Spleen (tissue), 11 donors: ENCODE measurements at regions not wholly inside any gene's neighbourhood (a gene's known extent, or its start where the extent isn't known, plus 50 kb on each side); places are given as distances from the start of the nearest gene placed in this dataset.

Experiments used
- DNase-seq: peaks from one replicate; pipeline ENCODE4 v3.0.0-alpha.2; 2020
- H3K27ac ChIP-seq, 8 donors: fragments of 200-600 bp; sonication (generic) in 7 of 8; 1 replicate in 4 of 8; 2 replicates in 4 of 8; pipeline versions ENCODE4 v1.5.0 to v1.8.0; 2016 to 2021; ENCODE audit warnings: inconsistent platforms in 4 of 8, mild to moderate bottlenecking in 4 of 8, moderate library complexity in 1 of 8
- H3K27me3 ChIP-seq, 7 donors: fragments of 200-600 bp; sonication (generic) in 6 of 7; replicated peaks in 1 of 7; 1 replicate in 4 of 7; 2 replicates in 3 of 7; pipeline versions ENCODE4 v1.5.0 to v1.8.0; 2016 to 2021; ENCODE audit warnings: inconsistent platforms in 3 of 7, mild to moderate bottlenecking in 1 of 7
- H3K36me3 ChIP-seq, 6 donors: fragments of 200-600 bp; sonication (generic) in 5 of 6; 1 replicate in 4 of 6; 2 replicates in 2 of 6; pipeline versions ENCODE4 v1.5.0 to v1.8.0; 2016 to 2021; ENCODE audit warnings: inconsistent platforms in 2 of 6
- H3K4me1 ChIP-seq, 6 donors: fragments of 200-600 bp; sonication (generic) in 5 of 6; 1 replicate in 3 of 6; 2 replicates in 3 of 6; pipeline versions ENCODE4 v1.5.0 to v1.8.0; 2016 to 2021; ENCODE audit warnings: inconsistent platforms in 3 of 6
- H3K4me3 ChIP-seq, 8 donors: fragments of 200-600 bp; sonication (generic) in 7 of 8; 1 replicate in 4 of 8; 2 replicates in 4 of 8; pipeline versions ENCODE4 v1.5.0 to v1.8.0; 2016 to 2021; ENCODE audit warnings: inconsistent platforms in 4 of 8, mild to moderate bottlenecking in 4 of 8, moderate library complexity in 2 of 8
- H3K9me3 ChIP-seq, 8 donors: fragments of 200-600 bp; sonication (generic) in 7 of 8; 1 replicate in 4 of 8; 2 replicates in 4 of 8; pipeline versions ENCODE4 v1.5.0 to v1.8.0; 2016 to 2021; ENCODE audit warnings: inconsistent platforms in 4 of 8
- CTCF ChIP-seq, 11 experiments: fragments of 200-600 bp in 7 of 11; fragments of 450-650 bp in 4 of 11; sonication (generic) in 4 of 11; IDR thresholded peaks in 8 of 11; conservative IDR thresholded peaks in 3 of 11; 1 replicate in 7 of 11; 2 replicates in 4 of 11; pipeline versions ENCODE4 v1.4.0 to v1.8.0; 2016 to 2021; ENCODE audit warnings: antibody characterized with exemption in 11 of 11, inconsistent platforms in 4 of 11, mild to moderate bottlenecking in 1 of 11
- POLR2A ChIP-seq, 3 donors: fragments of 450-650 bp; IDR thresholded peaks; one replicate each; pipeline ENCODE4 v1.5.1; 2017; ENCODE audit warnings: antibody characterized with exemption in 3 of 3, mild to moderate bottlenecking in 1 of 3
- POLR2AphosphoS5 ChIP-seq, 3 donors: sonication (generic); formaldehyde crosslinking; IDR thresholded peaks; one replicate each; pipeline ENCODE4 v1.5.1; 2017; ENCODE audit warnings: antibody characterized with exemption in 3 of 3
- WGBS, 5 donors: extraction: QIAGEN DNeasy Blood & Tissue Kit in 3 of 5; methylation state at CpG; one replicate each; pipeline versions ENCODE4 v1.1.5 to v1.1.7; 2013 to 2018; 5-methylcytosine and 5-hydroxymethylcytosine counted together
- intact Hi-C: fragments of 100-400 bp; cut with DNase I; formaldehyde crosslinking; loops from one replicate; pipeline ENCODE4 v1.15.0; 2023; ENCODE audit warnings: low total_unique reads
- donor health status: healthy with polysubstance abuse.
- donor health status: DM: no; HTN: no; CAD: no; lungs with moderate emphysema.
- donor health status: DM: no; HTN: no; CAD: no.
- donor health status: Bipolar disorder and iron deficiency.
- donor health status: healthy.
- donor health status: DM: no; HTN: no; CAD: no.
- donor health status: DM: yes; HTN: yes; CAD: no.

GRCh38 chr1:209430821-209431259 lies 152.7 kb upstream of the CAMK1G start:
- Histone ChIP-seq H3K4me1 (no peaks in the 10 kb centered on the region), H3K27ac (no peak overlapping the region), H3K27me3 (peaks cover 0 to 12% (median 0%) of the 10 kb centered on the region in 7 donors), H3K9me3 (no peaks in the 10 kb centered on the region), H3K4me3 (no peak overlapping the region), H3K36me3 (no peaks in the 10 kb centered on the region)
- WGBS, 5 donors, result 81 to 94% (median 89%) methylated on average over 5 of the region's 5 CpGs
- DNase-seq, result no peak
- intact Hi-C loops, result no loop called here
- TF ChIP-seq POLR2A (IDR thresholded peaks at IDR 0.05) (no peak), POLR2AphosphoS5 (IDR thresholded peaks at IDR 0.05) (no peak), CTCF (IDR thresholded peaks at IDR 0.05 in 8 of 11, conservative IDR thresholded peaks at IDR 0.05 in 3 of 11) (no peak)

- no peaks in the 10 kb centered on the region for H3K4me1 ChIP-seq
- H3K36me3 ChIP-seq, result no peaks in the 10 kb centered on the region
- H3K9me3 ChIP-seq, result no peaks in the 10 kb centered on the region
- intact Hi-C loops, result no loop called here
- H3K27me3 ChIP-seq, result peaks cover 0 to 7% (median 0%) of the 10 kb centered on the region in 7 donors
- H3K4me3 ChIP-seq, result no peak overlapping the region
- no peak for DNase-seq
- 78 to 90% (median 79%) methylated on average over 3 of the region's 3 CpGs for WGBS, 5 donors
- no peak overlapping the region for H3K27ac ChIP-seq
- TF ChIP-seq POLR2A (IDR thresholded peaks at IDR 0.05) (no peak), POLR2AphosphoS5 (IDR thresholded peaks at IDR 0.05) (no peak), CTCF (IDR thresholded peaks at IDR 0.05 in 8 of 11, conservative IDR thresholded peaks at IDR 0.05 in 3 of 11) (no peak)
Observed at GRCh38 chr1:209431402-209431801, 152.1 kb upstream of the CAMK1G start.

- H3K4me1 ChIP-seq, result no peaks in the 10 kb centered on the region
- 85 to 93% (median 88%) methylated on average over 12 of the region's 12 CpGs for WGBS, 5 donors
- no peak for TF ChIP-seq CTCF (IDR thresholded peaks at IDR 0.05 in 8 of 11, conservative IDR thresholded peaks at IDR 0.05 in 3 of 11)
- no peak for TF ChIP-seq POLR2AphosphoS5 (IDR thresholded peaks at IDR 0.05)
- TF ChIP-seq POLR2A (IDR thresholded peaks at IDR 0.05), result no peak
- H3K36me3 ChIP-seq, result no peaks in the 10 kb centered on the region
- no peaks in the 10 kb centered on the region for H3K9me3 ChIP-seq
- intact Hi-C loops, result no loop called here
- no peak overlapping the region for H3K27ac ChIP-seq
- DNase-seq, result no peak
- no peak overlapping the region for H3K4me3 ChIP-seq
- peaks cover 0 to 7% (median 0%) of the 10 kb centered on the region in 7 donors for H3K27me3 ChIP-seq
Observed at GRCh38 chr1:209431813-209432442, 151.6 kb upstream of the CAMK1G start.

DNA sequence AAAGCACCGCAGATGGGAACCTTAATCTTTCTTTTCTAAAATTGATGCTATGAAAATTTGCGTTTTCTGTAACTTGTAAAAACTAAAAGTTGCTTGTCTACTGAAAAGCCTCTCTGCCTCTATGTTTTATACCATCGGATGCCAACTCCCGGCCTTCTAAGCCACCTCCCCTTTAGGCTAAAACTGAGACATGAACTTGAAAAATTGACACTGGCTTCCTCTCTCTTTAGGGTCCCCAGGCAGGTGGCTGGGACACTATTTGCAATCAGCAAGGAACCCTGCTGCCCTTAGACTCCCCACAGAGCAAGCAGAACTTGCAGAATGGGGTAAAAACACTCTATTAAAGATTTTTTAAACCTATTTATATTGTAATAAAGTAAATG lies 151.1 kb upstream of the CAMK1G start:
- DNase-seq, result no peak
- peaks cover 0 to 7% (median 0%) of the 10 kb centered on the region in 7 donors for H3K27me3 ChIP-seq
- no peak overlapping the region for H3K4me3 ChIP-seq
- H3K9me3 ChIP-seq, result no peaks in the 10 kb centered on the region
- H3K27ac ChIP-seq, result no peak overlapping the region
- no peaks in the 10 kb centered on the region for H3K4me1 ChIP-seq
- 72 to 87% (median 85%) methylated on average over 4 of the region's 4 CpGs for WGBS, 5 donors
- intact Hi-C loops, result no loop called here
- no peak for TF ChIP-seq CTCF (IDR thresholded peaks at IDR 0.05 in 8 of 11, conservative IDR thresholded peaks at IDR 0.05 in 3 of 11)
- H3K36me3 ChIP-seq, result no peaks in the 10 kb centered on the region
